ENCODE measurements at regions not wholly inside any gene's neighbourhood (a gene's known extent, or its start where the extent isn't known, plus 50 kb on each side); places are given as distances from the start of the nearest gene placed in this dataset.

DNA sequence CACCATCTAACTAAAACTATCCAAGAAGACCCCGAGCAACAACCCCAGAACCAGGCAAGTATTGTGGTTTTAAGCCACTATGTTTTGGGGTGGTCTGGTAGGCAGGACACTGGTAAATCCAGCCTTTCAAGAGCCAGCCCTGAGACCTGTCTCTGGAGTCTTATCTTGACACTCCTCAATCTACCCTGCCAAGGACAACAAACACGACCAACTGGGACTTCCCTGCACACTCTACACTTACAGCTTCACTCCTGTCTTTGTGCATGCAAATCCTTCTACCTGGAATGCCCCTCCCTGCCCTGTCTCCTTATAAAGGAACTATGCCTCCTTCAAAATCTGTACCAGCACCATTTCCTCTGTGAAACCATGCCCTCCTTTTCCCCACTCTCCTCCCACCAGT lies 107.3 kb downstream of the RPL27A start:
- peaks cover 70% of the 10 kb centered on the region for H3K4me1 ChIP-seq (ENCODE audit: low read length)
- peak overlapping the region; percentile 92; the same call in 1 of the 2 replicates for H3K27ac ChIP-seq (ENCODE audit: low read length)
- no peaks in the 10 kb centered on the region for H4K20me1 ChIP-seq (ENCODE audit: insufficient read depth, low read length)
- H3K27me3 ChIP-seq (replicated peaks; ENCODE audit: insufficient read depth, low read length), result no peaks in the 10 kb centered on the region
- H3K36me3 ChIP-seq (replicated peaks; ENCODE audit: insufficient read depth, low read length), result no peaks in the 10 kb centered on the region
- H3K79me2 ChIP-seq (ENCODE audit: low read length), result peaks cover 50% of the 10 kb centered on the region
- H3F3A ChIP-seq (ENCODE audit: insufficient read depth, low read length), result peaks cover 47% of the 10 kb centered on the region
- no peak overlapping the region for H2AFZ ChIP-seq (ENCODE audit: low read length)
- H3K9ac ChIP-seq (ENCODE audit: low read length), result no peak overlapping the region
- H3K4me2 ChIP-seq (ENCODE audit: low read depth, low read length), result peak overlapping the region; percentile 53; the same call in 1 of the 2 replicates
- H3K4me3 ChIP-seq (ENCODE audit: low read length), result no peak overlapping the region
- H3K9me2 ChIP-seq (replicated peaks; ENCODE audit: insufficient read depth, low read length), result no peaks in the 10 kb centered on the region
- TF ChIP-seq EZH2 (optimal IDR thresholded peaks at IDR 0.05; ENCODE audit: low read depth, low read length), result no peak
- no peak for TF ChIP-seq EZH2phosphoT487 (IDR thresholded peaks at IDR 0.05; ENCODE audit: low read length)
- TF ChIP-seq, protein P1, sequence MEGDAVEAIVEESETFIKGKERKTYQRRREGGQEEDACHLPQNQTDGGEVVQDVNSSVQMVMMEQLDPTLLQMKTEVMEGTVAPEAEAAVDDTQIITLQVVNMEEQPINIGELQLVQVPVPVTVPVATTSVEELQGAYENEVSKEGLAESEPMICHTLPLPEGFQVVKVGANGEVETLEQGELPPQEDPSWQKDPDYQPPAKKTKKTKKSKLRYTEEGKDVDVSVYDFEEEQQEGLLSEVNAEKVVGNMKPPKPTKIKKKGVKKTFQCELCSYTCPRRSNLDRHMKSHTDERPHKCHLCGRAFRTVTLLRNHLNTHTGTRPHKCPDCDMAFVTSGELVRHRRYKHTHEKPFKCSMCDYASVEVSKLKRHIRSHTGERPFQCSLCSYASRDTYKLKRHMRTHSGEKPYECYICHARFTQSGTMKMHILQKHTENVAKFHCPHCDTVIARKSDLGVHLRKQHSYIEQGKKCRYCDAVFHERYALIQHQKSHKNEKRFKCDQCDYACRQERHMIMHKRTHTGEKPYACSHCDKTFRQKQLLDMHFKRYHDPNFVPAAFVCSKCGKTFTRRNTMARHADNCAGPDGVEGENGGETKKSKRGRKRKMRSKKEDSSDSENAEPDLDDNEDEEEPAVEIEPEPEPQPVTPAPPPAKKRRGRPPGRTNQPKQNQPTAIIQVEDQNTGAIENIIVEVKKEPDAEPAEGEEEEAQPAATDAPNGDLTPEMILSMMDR (IDR thresholded peaks at IDR 0.05; ENCODE audit: low read length), result no peak
- DNase-seq, result no peak
- no peaks in the 10 kb centered on the region for H3K9me3 ChIP-seq (replicated peaks; ENCODE audit: insufficient read depth, low read length)

GRCh38 chr11:8790968-8791367 lies 108.4 kb downstream of the RPL27A start:
- Histone ChIP-seq H3K27me3 (replicated peaks; ENCODE audit: insufficient read depth, low read length) (no peaks in the 10 kb centered on the region), H3K27ac (ENCODE audit: low read length) (no peak overlapping the region), H3K36me3 (replicated peaks; ENCODE audit: insufficient read depth, low read length) (no peaks in the 10 kb centered on the region), H3K4me3 (ENCODE audit: low read length) (no peak overlapping the region), H3K9me3 (replicated peaks; ENCODE audit: insufficient read depth, low read length) (no peaks in the 10 kb centered on the region), H4K20me1 (ENCODE audit: insufficient read depth, low read length) (no peaks in the 10 kb centered on the region), H2AFZ (ENCODE audit: low read length) (no peak overlapping the region), H3K79me2 (ENCODE audit: low read length) (peaks cover 47% of the 10 kb centered on the region), H3K4me2 (ENCODE audit: low read depth, low read length) (no peak overlapping the region), H3K9ac (ENCODE audit: low read length) (no peak overlapping the region), H3K4me1 (ENCODE audit: low read length) (peaks cover 62% of the 10 kb centered on the region), H3K9me2 (replicated peaks; ENCODE audit: insufficient read depth, low read length) (no peaks in the 10 kb centered on the region), H3F3A (ENCODE audit: insufficient read depth, low read length) (peaks cover 36% of the 10 kb centered on the region)
- DNase-seq, result no peak
- TF ChIP-seq EZH2 (optimal IDR thresholded peaks at IDR 0.05; ENCODE audit: low read depth, low read length) (no peak), EZH2phosphoT487 (IDR thresholded peaks at IDR 0.05; ENCODE audit: low read length) (no peak)
- TF ChIP-seq, protein P1 (IDR thresholded peaks at IDR 0.05; ENCODE audit: low read length), result no peak

DNA sequence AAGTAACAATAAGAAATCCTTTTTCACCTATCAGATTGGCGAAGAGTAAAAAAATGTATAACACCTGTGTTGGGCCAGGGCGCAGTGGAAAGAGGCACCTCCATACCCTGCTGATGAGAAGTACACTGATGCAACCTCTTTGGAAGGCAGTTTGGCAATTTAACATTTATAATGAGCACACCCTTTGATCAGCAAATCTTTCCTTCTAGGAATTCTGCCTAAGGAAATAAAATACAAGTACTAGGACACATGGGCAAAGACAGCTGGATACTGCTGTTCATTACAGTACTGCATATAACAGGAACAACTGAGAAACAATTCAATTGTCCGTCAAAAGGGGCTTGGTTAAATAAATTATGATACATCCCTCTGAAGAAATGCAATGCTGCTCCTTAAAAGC lies 110.1 kb downstream of the RPL27A start:
- H3K4me2 ChIP-seq (ENCODE audit: low read depth, low read length), result no peak overlapping the region
- no peak for DNase-seq
- peaks cover 19% of the 10 kb centered on the region for H3F3A ChIP-seq (ENCODE audit: insufficient read depth, low read length)
- H3K9me2 ChIP-seq (replicated peaks; ENCODE audit: insufficient read depth, low read length), result no peaks in the 10 kb centered on the region
- H3K9ac ChIP-seq (ENCODE audit: low read length), result no peak overlapping the region
- no peak overlapping the region for H2AFZ ChIP-seq (ENCODE audit: low read length)
- no peak for TF ChIP-seq EZH2phosphoT487 (IDR thresholded peaks at IDR 0.05; ENCODE audit: low read length)
- TF ChIP-seq, protein P1 (IDR thresholded peaks at IDR 0.05; ENCODE audit: low read length), result no peak
- no peak for TF ChIP-seq EZH2 (optimal IDR thresholded peaks at IDR 0.05; ENCODE audit: low read depth, low read length)
- H3K27ac ChIP-seq (ENCODE audit: low read length), result no peak overlapping the region
- H3K36me3 ChIP-seq (replicated peaks; ENCODE audit: insufficient read depth, low read length), result no peaks in the 10 kb centered on the region
- no peaks in the 10 kb centered on the region for H3K9me3 ChIP-seq (replicated peaks; ENCODE audit: insufficient read depth, low read length)
- no peaks in the 10 kb centered on the region for H3K27me3 ChIP-seq (replicated peaks; ENCODE audit: insufficient read depth, low read length)
- H3K79me2 ChIP-seq (ENCODE audit: low read length), result peaks cover 60% of the 10 kb centered on the region
- H3K4me1 ChIP-seq (ENCODE audit: low read length), result peaks cover 56% of the 10 kb centered on the region
- H4K20me1 ChIP-seq (ENCODE audit: insufficient read depth, low read length), result no peaks in the 10 kb centered on the region
- H3K4me3 ChIP-seq (ENCODE audit: low read length), result no peak overlapping the region
